Thoracic aorta (tissue), 2 donors: ENCODE measurements at regions not wholly inside any gene's neighbourhood (a gene's known extent, or its start where the extent isn't known, plus 50 kb on each side); places are given as distances from the start of the nearest gene placed in this dataset.

ENCODE experiments used
- ATAC-seq: fragments of 150-250 bp; one replicate; pipeline ENCODE4 v1.8.0; 2017; ENCODE audit warnings: low read depth; ENCODE audit not compliant: insufficient number of reproducible peaks, low FRiP score
- DNase-seq: peaks from one replicate; pipeline ENCODE4 v3.0.0-alpha.2; 2020; ENCODE audit warnings: low spot score
- H3K27ac ChIP-seq, 2 donors: fragments of 200-600 bp; sonication (generic); 1 replicate in 1 of 2; 2 replicates in 1 of 2; pipeline ENCODE4 v1.5.1; 2016; ENCODE audit warnings: mild to moderate bottlenecking in 2 of 2, moderate library complexity in 2 of 2
- H3K27me3 ChIP-seq: fragments of 200-600 bp; sonication (generic); replicated peaks from 2 replicates; pipeline ENCODE4 v1.6.0; 2016; ENCODE audit warnings: mild to moderate bottlenecking; ENCODE audit not compliant: insufficient read depth
- H3K36me3 ChIP-seq: fragments of 200-600 bp; sonication (generic); one replicate; pipeline ENCODE4 v1.5.1; 2016
- H3K4me1 ChIP-seq, 2 donors: fragments of 200-600 bp; sonication (generic); 1 replicate in 1 of 2; 2 replicates in 1 of 2; pipeline versions ENCODE4 v1.5.1 to v1.6.0; 2016; ENCODE audit warnings: low read depth in 2 of 2, mild to moderate bottlenecking in 1 of 2; ENCODE audit not compliant: control insufficient read depth in 1 of 2
- H3K4me3 ChIP-seq: fragments of 200-600 bp; sonication (generic); 2 replicates; pipeline ENCODE4 v1.5.1; 2016; ENCODE audit warnings: mild to moderate bottlenecking
- H3K9me3 ChIP-seq: fragments of 200-600 bp; sonication (generic); 2 replicates; pipeline ENCODE4 v1.5.1; 2016
- CTCF ChIP-seq: fragments of 200-600 bp; sonication (generic); IDR thresholded peaks from one replicate; pipeline ENCODE4 v1.5.1; 2019; ENCODE audit warnings: antibody characterized with exemption

- DNase-seq (no peak), ATAC-seq (no peak)
- H3K27me3 ChIP-seq, result no peaks in the 10 kb centered on the region
- no peaks in the 10 kb centered on the region for H3K36me3 ChIP-seq
- H3K4me1 ChIP-seq, result no peaks in the 10 kb centered on the region
- no peak for TF ChIP-seq CTCF
- H3K4me3 ChIP-seq, result no peak overlapping the region
- no peak overlapping the region for H3K27ac ChIP-seq
- no peaks in the 10 kb centered on the region for H3K9me3 ChIP-seq
Measured at GRCh38 chr14:101230851-101231550, 327.5 kb upstream of the RTL1 start.

GRCh38 chr14:101231828-101232227 is 328.3 kb upstream of the RTL1 start:
- no peaks in the 10 kb centered on the region for H3K9me3 ChIP-seq
- DNase-seq, result no peak
- no peaks in the 10 kb centered on the region for H3K27me3 ChIP-seq
- no peak for ATAC-seq
- TF ChIP-seq CTCF, result no peak
- no peak overlapping the region for H3K4me3 ChIP-seq
- no peaks in the 10 kb centered on the region for H3K36me3 ChIP-seq
- no peak overlapping the region for H3K27ac ChIP-seq
- H3K4me1 ChIP-seq, result no peaks in the 10 kb centered on the region

GRCh38 chr14:101232340-101233020 is 328.8 kb upstream of the DIO3 start:
- H3K27me3 ChIP-seq, result no peaks in the 10 kb centered on the region
- H3K9me3 ChIP-seq, result no peaks in the 10 kb centered on the region
- no peak overlapping the region for H3K27ac ChIP-seq
- H3K4me3 ChIP-seq, result no peak overlapping the region
- DNase-seq (no peak), ATAC-seq (no peak)
- H3K4me1 ChIP-seq, result no peaks in the 10 kb centered on the region
- no peak for TF ChIP-seq CTCF
- no peaks in the 10 kb centered on the region for H3K36me3 ChIP-seq

- TF ChIP-seq CTCF, result no peak
- no peaks in the 10 kb centered on the region for H3K27me3 ChIP-seq
- DNase-seq (no peak), ATAC-seq (no peak)
- no peaks in the 10 kb centered on the region for H3K9me3 ChIP-seq
- H3K4me1 ChIP-seq, result no peaks in the 10 kb centered on the region
- H3K36me3 ChIP-seq, result no peaks in the 10 kb centered on the region
- H3K4me3 ChIP-seq, result no peak overlapping the region
- H3K27ac ChIP-seq, result no peak overlapping the region
Measured at GRCh38 chr14:101233021-101233366, 328.3 kb upstream of the DIO3 start.

GRCh38 chr14:101233391-101233790 is 327.9 kb upstream of the DIO3 start:
- H3K4me1 ChIP-seq, result no peaks in the 10 kb centered on the region
- H3K9me3 ChIP-seq, result no peaks in the 10 kb centered on the region
- no peak overlapping the region for H3K27ac ChIP-seq
- no peak overlapping the region for H3K4me3 ChIP-seq
- no peak for TF ChIP-seq CTCF
- DNase-seq (no peak), ATAC-seq (no peak)
- H3K27me3 ChIP-seq, result no peaks in the 10 kb centered on the region
- no peaks in the 10 kb centered on the region for H3K36me3 ChIP-seq
